ENCODE measurements at regions not wholly inside any gene's neighbourhood (a gene's known extent, or its start where the extent isn't known, plus 50 kb on each side); places are given as distances from the start of the nearest gene placed in this dataset.
"Not testable (repeated sequence)": the region's sequence is repeated elsewhere in the genome, so short reads cannot be mapped to it uniquely, and the experiment has no call there.

DNA sequence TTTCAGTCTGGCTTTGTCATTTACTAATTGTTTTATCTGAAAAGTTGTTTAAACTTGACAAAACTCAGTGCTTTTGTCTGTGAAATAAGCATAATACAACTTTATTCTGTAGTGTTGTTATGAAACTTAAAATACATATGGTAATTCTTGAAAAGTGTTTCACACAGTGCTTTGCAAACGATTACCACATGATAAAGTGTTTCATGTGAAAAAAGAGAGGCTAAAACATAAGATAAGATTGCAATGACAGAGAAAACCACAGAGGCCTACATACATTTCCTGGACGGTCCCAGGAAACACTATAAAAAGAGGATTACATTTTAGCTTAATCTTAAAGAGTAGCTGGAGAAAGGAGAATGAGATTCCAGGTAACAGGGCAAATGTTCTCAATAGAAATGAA lies 1934.6 kb upstream of the LRRTM1 start:
- no peak for DNase-seq (ENCODE audit: low read depth in 3 of 3)

- DNase-seq (ENCODE audit: low read depth in 3 of 3) = no peak
Observed at GRCh38 chr2:82237994-82238662, 1933.6 kb upstream of the LRRTM1 start.

- no peak for DNase-seq (ENCODE audit: low read depth in 3 of 3)
Observed at GRCh38 chr2:82234283-82234874, 1929.8 kb upstream of the LRRTM1 start.

DNA sequence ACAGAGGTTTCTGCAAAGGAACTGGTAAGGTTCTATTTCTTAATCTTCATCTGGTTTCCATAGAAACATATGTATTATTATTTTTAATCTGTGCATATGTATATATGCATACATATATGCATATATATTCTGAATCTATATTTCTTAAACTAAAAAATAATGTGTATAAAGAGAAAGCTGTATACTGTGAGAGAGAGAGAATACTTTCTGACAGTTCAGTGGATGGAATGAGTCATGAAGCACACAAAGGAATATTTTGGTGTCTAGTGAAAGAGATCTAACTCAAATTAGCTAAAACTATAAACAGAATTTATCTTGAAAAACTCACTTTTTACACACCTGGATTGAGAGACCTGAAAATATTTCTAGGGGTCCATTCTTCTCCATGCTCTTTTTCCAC lies 1929.3 kb upstream of the LRRTM1 start:
- no peak for DNase-seq (ENCODE audit: low read depth in 3 of 3)

- no peak for DNase-seq (ENCODE audit: low read depth in 3 of 3)
Observed at GRCh38 chr2:82230406-82230805, 1925.9 kb upstream of the LRRTM1 start.

- DNase-seq (ENCODE audit: low read depth in 3 of 3) = no peak
Observed at GRCh38 chr2:82226441-82226840, 1921.9 kb upstream of the LRRTM1 start.

DNA sequence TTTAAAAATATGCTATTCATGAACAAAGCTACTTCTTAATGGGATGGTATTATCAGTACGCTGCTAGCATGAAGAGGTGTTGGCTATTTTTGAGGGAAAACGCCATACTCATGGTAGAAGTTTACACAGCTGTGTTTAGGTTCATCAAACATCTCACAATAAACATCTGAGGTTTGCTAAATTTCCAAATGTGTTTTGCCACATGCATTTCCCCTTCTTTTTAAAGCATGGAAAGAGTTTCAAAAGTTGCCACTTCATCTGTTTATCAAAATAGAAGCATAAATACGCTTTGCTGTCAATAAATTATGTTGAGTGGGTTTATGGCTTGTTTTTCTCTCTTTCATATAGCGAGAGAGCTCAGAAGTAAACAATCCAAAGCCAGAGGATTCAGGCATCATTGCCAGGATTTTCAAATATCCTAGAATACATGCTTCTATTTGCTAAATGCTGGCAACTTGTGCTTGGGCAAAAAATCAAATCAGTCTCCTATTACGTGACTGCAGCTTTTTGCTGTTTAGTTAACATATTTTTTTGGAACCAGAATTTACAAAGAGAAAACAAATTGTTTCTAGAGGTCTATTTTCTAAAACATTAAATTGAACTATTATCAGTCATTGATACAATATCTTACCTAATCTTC lies 1919.9 kb upstream of the LRRTM1 start:
- no peak for DNase-seq (ENCODE audit: low read depth in 3 of 3)

- DNase-seq (ENCODE audit: low read depth in 3 of 3) = no peak
Observed at GRCh38 chr2:82215212-82215611, 1910.7 kb upstream of the LRRTM1 start.

DNA sequence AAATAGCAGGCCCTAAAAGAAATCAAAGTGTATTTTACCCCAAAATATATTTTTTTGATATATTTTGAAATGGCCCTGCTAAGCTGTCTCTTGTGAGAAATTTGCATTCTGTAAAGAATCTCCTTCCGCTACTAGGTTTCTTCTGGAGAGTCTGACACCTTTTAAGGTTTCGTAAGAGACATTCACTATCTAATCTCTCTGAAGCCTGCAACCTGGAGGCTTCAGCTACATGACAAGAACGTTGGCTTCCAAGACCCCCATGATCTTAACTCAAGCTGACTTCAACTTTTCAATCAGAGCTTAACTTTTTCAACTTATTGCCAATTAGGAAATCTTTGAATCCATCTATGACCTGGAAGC lies 1894.9 kb upstream of the LRRTM1 start:
- DNase-seq (ENCODE audit: low read depth in 3 of 3) = no peak

GRCh38 chr2:82198809-82199492 lies 1894.4 kb upstream of the LRRTM1 start:
- no peak for DNase-seq (ENCODE audit: low read depth in 3 of 3)

- DNase-seq (ENCODE audit: low read depth in 3 of 3) = no peak
Observed at GRCh38 chr2:82182270-82182669, 1877.7 kb upstream of the LRRTM1 start.

DNA sequence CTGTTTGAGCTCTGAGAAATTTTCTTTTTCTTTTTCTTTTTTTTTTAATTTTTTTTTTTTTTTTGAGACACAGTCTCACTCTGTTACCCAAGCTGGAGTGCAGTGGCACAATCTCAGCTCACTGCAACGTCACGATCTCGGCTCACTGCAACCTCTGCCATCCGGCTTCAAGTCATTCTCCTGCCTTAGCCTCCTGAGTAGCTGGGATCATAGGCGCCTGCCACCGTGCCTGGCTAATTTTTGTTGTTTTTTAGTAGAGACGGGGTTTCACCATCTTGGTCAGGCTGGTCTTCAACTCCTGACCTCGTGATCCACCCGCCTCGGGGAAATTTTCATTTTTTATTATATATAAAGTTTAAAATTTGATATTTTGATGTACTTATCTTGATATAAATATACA lies 1870.7 kb upstream of the LRRTM1 start:
- DNase-seq (ENCODE audit: low read depth in 3 of 3) = not testable (repeated sequence)

DNA sequence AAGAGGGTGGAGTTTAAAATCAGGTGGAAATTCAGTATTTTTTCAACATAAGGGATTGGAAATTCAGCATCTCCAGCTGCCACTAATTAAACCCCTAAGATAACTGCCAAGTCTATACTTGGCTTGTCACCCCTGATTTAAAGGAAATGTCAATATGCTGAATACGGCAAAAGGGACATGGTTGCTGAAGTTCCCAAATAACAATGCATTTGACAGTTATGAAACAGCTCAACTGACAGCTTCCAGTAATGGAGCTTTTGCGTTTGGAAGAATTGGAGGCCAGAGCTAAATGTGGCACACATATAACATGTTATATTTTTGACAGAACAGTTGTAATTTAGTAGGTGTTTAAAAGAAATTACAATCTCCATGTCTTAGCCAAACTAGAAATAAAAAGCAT lies 1867.9 kb upstream of the LRRTM1 start:
- no peak for DNase-seq (ENCODE audit: low read depth in 3 of 3)

- DNase-seq (ENCODE audit: low read depth in 3 of 3) = no peak
Observed at GRCh38 chr2:82169379-82169778, 1864.8 kb upstream of the LRRTM1 start.

DNA sequence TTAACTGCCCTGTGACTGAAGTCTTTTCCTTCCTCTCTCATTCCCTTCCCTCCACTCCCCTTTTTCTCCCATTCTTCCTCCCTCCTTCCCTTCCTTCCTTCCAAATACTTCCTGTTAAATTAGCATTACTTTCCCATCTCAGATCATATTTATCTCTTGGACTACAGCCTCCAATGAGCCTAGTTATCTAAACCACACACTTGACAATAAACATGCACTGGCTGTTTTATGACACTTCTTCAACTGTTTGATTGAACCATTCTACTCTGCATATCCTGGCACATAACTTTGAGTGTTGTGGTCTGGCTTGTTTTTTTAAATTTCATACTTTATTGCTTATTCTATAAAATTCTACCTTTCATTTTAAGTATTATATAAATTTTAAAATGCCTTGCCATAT lies 1860.8 kb upstream of the LRRTM1 start:
- no peak for DNase-seq (ENCODE audit: low read depth in 3 of 3)

- DNase-seq (ENCODE audit: low read depth in 3 of 3) = no peak
Observed at GRCh38 chr2:82158150-82158549, 1853.6 kb upstream of the LRRTM1 start.

GRCh38 chr2:82155469-82155868 lies 1850.9 kb upstream of the LRRTM1 start:
- DNase-seq (ENCODE audit: low read depth in 3 of 3) = no peak

GRCh38 chr2:82143343-82143742 lies 1838.8 kb upstream of the LRRTM1 start:
- DNase-seq (ENCODE audit: low read depth in 3 of 3) = no peak

- no peak for DNase-seq (ENCODE audit: low read depth in 3 of 3)
Observed at GRCh38 chr2:82139979-82140611, 1835.5 kb upstream of the LRRTM1 start.

- no peak for DNase-seq (ENCODE audit: low read depth in 3 of 3)
Observed at GRCh38 chr2:82137441-82137840, 1832.9 kb upstream of the LRRTM1 start.

- DNase-seq (ENCODE audit: low read depth in 3 of 3) = no peak
Observed at GRCh38 chr2:82128051-82128450, 1823.5 kb upstream of the LRRTM1 start.

DNA sequence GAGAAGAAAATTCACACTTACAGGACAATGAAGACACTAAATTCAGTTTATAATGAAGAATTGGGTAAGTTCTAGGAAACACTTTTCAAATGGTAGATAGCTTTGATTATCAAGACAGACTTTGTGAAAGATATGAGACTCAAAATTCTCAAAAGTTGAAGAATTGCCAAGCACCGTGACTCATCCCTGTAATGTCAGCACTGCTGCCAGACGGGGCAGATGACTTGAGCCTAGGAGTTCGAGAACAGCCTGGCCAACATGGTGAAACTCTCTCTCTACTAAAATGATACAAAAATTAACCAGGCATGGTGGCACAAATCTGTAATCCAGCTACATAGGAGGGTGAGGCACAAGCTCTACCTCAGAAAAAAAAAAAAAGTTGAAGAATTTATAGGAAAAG lies 1820.1 kb upstream of the LRRTM1 start:
- no peak for DNase-seq (ENCODE audit: low read depth in 3 of 3)

Measured in stimulated activated CD4-positive, alpha-beta T cell treated with anti-CD3 and anti-CD28 coated beads, TNF-alpha, amount 100 ng/mL, for 4 hours (primary cell).